Colonic mucosa (tissue), 4 donors: ENCODE measurements at regions not wholly inside any gene's neighbourhood (a gene's known extent, or its start where the extent isn't known, plus 50 kb on each side); places are given as distances from the start of the nearest gene placed in this dataset.

Experiments used
- DNase-seq: peaks from one replicate; pipeline ENCODE4 v3.0.0-alpha.2; 2020
- H3K27ac ChIP-seq: fragments of 200-600 bp; one replicate; pipeline ENCODE4 v1.8.0; 2021
- H3K27me3 ChIP-seq: fragments of 200-600 bp; one replicate; pipeline ENCODE4 v1.8.0; 2021
- H3K36me3 ChIP-seq: fragments of 200-600 bp; one replicate; pipeline ENCODE4 v1.8.0; 2021
- H3K4me1 ChIP-seq: fragments of 200-600 bp; one replicate; pipeline ENCODE4 v1.8.0; 2021; ENCODE audit warnings: mild to moderate bottlenecking
- H3K4me3 ChIP-seq: fragments of 200-600 bp; one replicate; pipeline ENCODE4 v1.8.0; 2021
- H3K9ac ChIP-seq, 2 donors: one replicate each; pipeline ENCODE4 v1.7.0; 2013; ENCODE audit warnings: control low read depth in 2 of 2, low read depth in 2 of 2, low read length in 2 of 2
- H3K9me3 ChIP-seq: fragments of 200-600 bp; one replicate; pipeline ENCODE4 v1.8.0; 2021
- intact Hi-C: fragments of 100-400 bp; cut with DNase I; formaldehyde crosslinking; loops from one replicate; pipeline ENCODE4 v1.14.1; 2022
- TF ChIP-seq, protein P1 (sequence below): fragments of 200-600 bp; IDR thresholded peaks from one replicate; pipeline ENCODE4 v1.8.0; 2022; ENCODE audit warnings: antibody characterized with exemption, mild to moderate bottlenecking
- donor health status: healthy.
- donor health status: DM: no; HTN: no; CAD: no.
- donor health status: DM: no; HTN: no; CAD: no.

DNA sequence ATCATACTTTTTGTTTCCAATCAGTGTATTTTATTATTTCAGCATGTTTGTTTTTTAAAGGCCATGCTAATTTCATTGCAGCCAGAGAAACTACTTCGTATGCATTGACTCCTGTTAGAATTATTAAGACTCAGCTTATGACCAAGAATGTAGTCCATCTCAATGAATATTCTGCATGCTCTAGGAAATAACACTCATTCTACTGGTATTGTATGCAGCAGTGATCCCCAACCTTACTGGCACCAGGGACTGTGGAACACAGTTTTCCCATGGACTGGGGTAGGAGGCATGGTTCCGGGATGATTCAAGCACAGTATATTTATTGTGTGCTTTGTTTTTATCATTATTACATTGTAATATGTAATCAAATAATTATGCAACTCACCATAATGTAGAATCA, 356.9 kb downstream of the DSEL start:
- DNase-seq: no peak
- Histone ChIP-seq H3K27ac (no peak overlapping the region), H3K27me3 (no peaks in the 10 kb centered on the region), H3K36me3 (no peaks in the 10 kb centered on the region), H3K9me3 (no peaks in the 10 kb centered on the region), H3K4me1 (no peaks in the 10 kb centered on the region), H3K9ac (no peak overlapping the region), H3K4me3 (no peak overlapping the region)
- intact Hi-C loops: no loop called here
- TF ChIP-seq, protein P1, sequence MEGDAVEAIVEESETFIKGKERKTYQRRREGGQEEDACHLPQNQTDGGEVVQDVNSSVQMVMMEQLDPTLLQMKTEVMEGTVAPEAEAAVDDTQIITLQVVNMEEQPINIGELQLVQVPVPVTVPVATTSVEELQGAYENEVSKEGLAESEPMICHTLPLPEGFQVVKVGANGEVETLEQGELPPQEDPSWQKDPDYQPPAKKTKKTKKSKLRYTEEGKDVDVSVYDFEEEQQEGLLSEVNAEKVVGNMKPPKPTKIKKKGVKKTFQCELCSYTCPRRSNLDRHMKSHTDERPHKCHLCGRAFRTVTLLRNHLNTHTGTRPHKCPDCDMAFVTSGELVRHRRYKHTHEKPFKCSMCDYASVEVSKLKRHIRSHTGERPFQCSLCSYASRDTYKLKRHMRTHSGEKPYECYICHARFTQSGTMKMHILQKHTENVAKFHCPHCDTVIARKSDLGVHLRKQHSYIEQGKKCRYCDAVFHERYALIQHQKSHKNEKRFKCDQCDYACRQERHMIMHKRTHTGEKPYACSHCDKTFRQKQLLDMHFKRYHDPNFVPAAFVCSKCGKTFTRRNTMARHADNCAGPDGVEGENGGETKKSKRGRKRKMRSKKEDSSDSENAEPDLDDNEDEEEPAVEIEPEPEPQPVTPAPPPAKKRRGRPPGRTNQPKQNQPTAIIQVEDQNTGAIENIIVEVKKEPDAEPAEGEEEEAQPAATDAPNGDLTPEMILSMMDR: no peak

GRCh38 chr18:67154979-67155378, 361.5 kb downstream of the DSEL start:
- Histone ChIP-seq H3K9ac (no peak overlapping the region), H3K4me3 (no peak overlapping the region), H3K4me1 (no peaks in the 10 kb centered on the region), H3K9me3 (no peaks in the 10 kb centered on the region), H3K36me3 (no peaks in the 10 kb centered on the region), H3K27me3 (no peaks in the 10 kb centered on the region), H3K27ac (no peak overlapping the region)
- TF ChIP-seq, protein P1: no peak
- DNase-seq: no peak
- intact Hi-C loops: no loop called here

GRCh38 chr18:67151366-67151765, 365.2 kb downstream of the DSEL start:
- no peaks in the 10 kb centered on the region for H3K4me1 ChIP-seq
- no peak overlapping the region for H3K4me3 ChIP-seq
- intact Hi-C loops: no loop called here
- H3K27ac ChIP-seq: no peak overlapping the region
- no peak overlapping the region for H3K9ac ChIP-seq
- H3K36me3 ChIP-seq: no peaks in the 10 kb centered on the region
- no peaks in the 10 kb centered on the region for H3K27me3 ChIP-seq
- TF ChIP-seq, protein P1: no peak
- no peak for DNase-seq
- no peaks in the 10 kb centered on the region for H3K9me3 ChIP-seq

GRCh38 chr18:67145586-67146292, 370.8 kb downstream of the DSEL start:
- intact Hi-C loops: no loop called here
- H3K9ac ChIP-seq: no peak overlapping the region
- no peak overlapping the region for H3K27ac ChIP-seq
- no peaks in the 10 kb centered on the region for H3K4me1 ChIP-seq
- no peaks in the 10 kb centered on the region for H3K27me3 ChIP-seq
- H3K9me3 ChIP-seq: no peaks in the 10 kb centered on the region
- H3K36me3 ChIP-seq: no peaks in the 10 kb centered on the region
- TF ChIP-seq, protein P1: no peak
- DNase-seq: no peak
- H3K4me3 ChIP-seq: no peak overlapping the region

- no peaks in the 10 kb centered on the region for H3K27me3 ChIP-seq
- no peaks in the 10 kb centered on the region for H3K36me3 ChIP-seq
- H3K9me3 ChIP-seq: no peaks in the 10 kb centered on the region
- intact Hi-C loops: no loop called here
- no peaks in the 10 kb centered on the region for H3K4me1 ChIP-seq
- TF ChIP-seq, protein P1: no peak
- H3K27ac ChIP-seq: no peak overlapping the region
- H3K9ac ChIP-seq: no peak overlapping the region
- H3K4me3 ChIP-seq: no peak overlapping the region
- DNase-seq: no peak
Measured at GRCh38 chr18:67144329-67144728, 372.2 kb downstream of the DSEL start.
